Caco-2 (cell line): ENCODE measurements at regions not wholly inside any gene's neighbourhood (a gene's known extent, or its start where the extent isn't known, plus 50 kb on each side); places are given as distances from the start of the nearest gene placed in this dataset.

Experiments
- BruUV-seq: library from RNA; stranded (reverse); fragments of 400-500 nt; replicated peaks from 2 replicates; lab custom pipeline; 2021; lab: Mats Ljungman, UMichigan
- CTCF ChIA-PET: fragments of 300-600 bp; sonication (Branson Sonifier 250); formaldehyde crosslinking; loops from one replicate; lab custom pipeline; 2022; ENCODE audit warnings: antibody characterized with exemption; lab: Charles Lee
- POLR2A ChIA-PET: fragments of 300-600 bp; sonication (Branson Sonifier 250); formaldehyde crosslinking; loops from one replicate; lab custom pipeline; 2022; ENCODE audit warnings: antibody characterized with exemption; lab: Charles Lee
- DNase-seq, 2 experiments: peaks; one replicate each; pipeline versions ENCODE4 v3.0.0 to v3.0.0-alpha.2; 2020 to 2022
- H3K27me3 ChIP-seq: replicated peaks from 2 replicates; pipeline ENCODE4 v1.6.0; 2011; ENCODE audit warnings: low read length; ENCODE audit not compliant: control insufficient read depth, insufficient read depth
- H3K36me3 ChIP-seq: 2 replicates; pipeline ENCODE4 v1.5.1; 2011; ENCODE audit warnings: low read length; ENCODE audit not compliant: control insufficient read depth, insufficient read depth
- H3K4me1 ChIP-seq: fragments of 250-450 bp; sonication (Bioruptor Pico); 2 replicates; pipeline ENCODE4 v1.5.1; 2020; ENCODE audit warnings: mild to moderate bottlenecking
- H3K4me3 ChIP-seq: 2 replicates; pipeline ENCODE4 v1.5.1; 2011; ENCODE audit warnings: low read depth, mild to moderate bottlenecking, control low read depth, low read length
- H3K9me3 ChIP-seq: fragments of 250-450 bp; sonication (Bioruptor Pico); 2 replicates; pipeline ENCODE4 v1.5.1; 2020; ENCODE audit warnings: mild to moderate bottlenecking, moderate library complexity
- H3K27ac Mint-ChIP-seq: one replicate; pipeline ENCODE4 v1.8.0; 2022; ENCODE audit warnings: mixed read lengths; ENCODE audit not compliant: unreplicated experiment
- H3K27me3 Mint-ChIP-seq: one replicate; pipeline ENCODE4 v1.8.0; 2022; ENCODE audit warnings: mixed read lengths; ENCODE audit not compliant: insufficient read depth, unreplicated experiment
- H3K36me3 Mint-ChIP-seq: one replicate; pipeline ENCODE4 v1.8.0; 2022; ENCODE audit warnings: mild to moderate bottlenecking, mixed read lengths; ENCODE audit not compliant: insufficient read depth, unreplicated experiment
- H3K4me1 Mint-ChIP-seq: one replicate; pipeline ENCODE4 v1.8.0; 2022; ENCODE audit warnings: low read depth, mixed read lengths; ENCODE audit not compliant: unreplicated experiment
- H3K4me3 Mint-ChIP-seq: one replicate; pipeline ENCODE4 v1.8.0; 2022; ENCODE audit warnings: mild to moderate bottlenecking, moderate library complexity, mixed read lengths; ENCODE audit not compliant: unreplicated experiment
- H3K9me3 Mint-ChIP-seq: one replicate; pipeline ENCODE4 v1.8.0; 2022; ENCODE audit warnings: mixed read lengths; ENCODE audit not compliant: unreplicated experiment
- CTCF ChIP-seq, 2 experiments: fragments of 200-600 bp in 1 of 2; IDR thresholded peaks; 1 replicate in 1 of 2; 2 replicates in 1 of 2; pipeline versions ENCODE4 v1.5.1 to v1.8.0; 2011 to 2022; ENCODE audit warnings: antibody characterized with exemption in 1 of 2, control low read depth in 1 of 2, inconsistent platforms in 1 of 2, low read depth in 1 of 2, low read length in 1 of 2, mild to moderate bottlenecking in 1 of 2, moderate library complexity in 1 of 2; ENCODE audit not compliant: insufficient read depth in 1 of 2, severe bottlenecking in 1 of 2, unreplicated experiment in 1 of 2
- intact Hi-C: fragments of 100-400 bp; cut with micrococcal nuclease; formaldehyde crosslinking; loops from one replicate; pipeline ENCODE4 v1.10.0; 2022; ENCODE audit not compliant: unreplicated experiment

GRCh38 chr5:159727167-159727566 lies 189.1 kb upstream of the ADRA1B start:
- Mint-ChIP-seq H3K4me1 (no peaks in the 10 kb centered on the region), H3K36me3 (peaks cover 6% of the 10 kb centered on the region), H3K9me3 (no peaks in the 10 kb centered on the region), H3K4me3 (no peak overlapping the region), H3K27me3 (peaks cover 13% of the 10 kb centered on the region), H3K27ac (no peak overlapping the region)
- H3K9me3 ChIP-seq = no peaks in the 10 kb centered on the region
- ChIA-PET CTCF (no interaction called here), POLR2A (no interaction called here)
- no peak for TF ChIP-seq CTCF (IDR thresholded peaks at IDR 0.05; ENCODE audit: insufficient read depth in 1 of 2, low read depth in 1 of 2, low read length in 1 of 2, severe bottlenecking in 1 of 2, unreplicated experiment in 1 of 2)
- DNase-seq = no peak
- H3K36me3 ChIP-seq = no peaks in the 10 kb centered on the region
- H3K4me3 ChIP-seq = no peak overlapping the region
- intact Hi-C loops = no loop called here
- no peaks in the 10 kb centered on the region for H3K4me1 ChIP-seq
- BruUV-seq = no TSS peak
- no peaks in the 10 kb centered on the region for H3K27me3 ChIP-seq

GRCh38 chr5:159730285-159730684 lies 186.0 kb upstream of the ADRA1B start:
- Mint-ChIP-seq H3K36me3 (no peaks in the 10 kb centered on the region), H3K27ac (no peak overlapping the region), H3K9me3 (no peaks in the 10 kb centered on the region), H3K4me3 (no peak overlapping the region), H3K27me3 (peaks cover 8% of the 10 kb centered on the region), H3K4me1 (no peaks in the 10 kb centered on the region)
- intact Hi-C loops = no loop called here
- ChIA-PET CTCF (no interaction called here), POLR2A (no interaction called here)
- Histone ChIP-seq H3K4me1 (no peaks in the 10 kb centered on the region), H3K4me3 (no peak overlapping the region), H3K27me3 (no peaks in the 10 kb centered on the region), H3K36me3 (no peaks in the 10 kb centered on the region), H3K9me3 (no peaks in the 10 kb centered on the region)
- DNase-seq = no peak
- no TSS peak for BruUV-seq
- no peak for TF ChIP-seq CTCF (IDR thresholded peaks at IDR 0.05; ENCODE audit: insufficient read depth in 1 of 2, low read depth in 1 of 2, low read length in 1 of 2, severe bottlenecking in 1 of 2, unreplicated experiment in 1 of 2)

- H3K9me3 Mint-ChIP-seq = no peaks in the 10 kb centered on the region
- no peak for DNase-seq
- no peak overlapping the region for H3K27ac Mint-ChIP-seq
- no peak overlapping the region for H3K4me3 ChIP-seq
- H3K36me3 ChIP-seq = no peaks in the 10 kb centered on the region
- intact Hi-C loops = no loop called here
- no peaks in the 10 kb centered on the region for H3K9me3 ChIP-seq
- POLR2A ChIA-PET = no interaction called here
- no peak overlapping the region for H3K4me3 Mint-ChIP-seq
- no peaks in the 10 kb centered on the region for H3K4me1 ChIP-seq
- CTCF ChIA-PET = no interaction called here
- no peaks in the 10 kb centered on the region for H3K27me3 ChIP-seq
- no peaks in the 10 kb centered on the region for H3K4me1 Mint-ChIP-seq
- BruUV-seq = no TSS peak
- peaks cover 6% of the 10 kb centered on the region for H3K27me3 Mint-ChIP-seq
- TF ChIP-seq CTCF (IDR thresholded peaks at IDR 0.05; ENCODE audit: insufficient read depth in 1 of 2, low read depth in 1 of 2, low read length in 1 of 2, severe bottlenecking in 1 of 2, unreplicated experiment in 1 of 2) = no peak
- no peaks in the 10 kb centered on the region for H3K36me3 Mint-ChIP-seq
Observed at GRCh38 chr5:159732220-159732619, 184.1 kb upstream of the ADRA1B start.
